HEK293 (cell line): ENCODE measurements at regions not wholly inside any gene's neighbourhood (a gene's known extent, or its start where the extent isn't known, plus 50 kb on each side); places are given as distances from the start of the nearest gene placed in this dataset.

Experiments used
- CTCF ChIA-PET: fragments of 350-600 bp; formaldehyde crosslinking; extraction: SDS; loops from one replicate; lab custom pipeline; 2021; ENCODE audit warnings: antibody characterized with exemption; lab: Yijun Ruan, JAX
- POLR2A ChIA-PET: fragments of 300-600 bp; formaldehyde crosslinking; extraction: SDS; loops from one replicate; lab custom pipeline; 2020; ENCODE audit warnings: antibody characterized with exemption, inconsistent platforms; lab: Yijun Ruan, JAX
- H3K27ac ChIP-seq: fragments of 200-500 bp; sonication (Bioruptor generic); 2 replicates; pipeline ENCODE4 v1.5.1; 2014; ENCODE audit warnings: low read depth, low read length, control low read depth, inconsistent platforms; ENCODE audit errors: extremely low read depth
- H3K36me3 ChIP-seq, 2 experiments: fragments of 200-500 bp in 1 of 2; sonication (Bioruptor generic) in 1 of 2; 1 replicate in 1 of 2; 2 replicates in 1 of 2; pipeline ENCODE4 v1.5.1; 2014 to 2017; ENCODE audit warnings: inconsistent platforms in 2 of 2, low read length in 2 of 2; ENCODE audit not compliant: control insufficient read depth in 2 of 2, insufficient read depth in 1 of 2
- H3K4me1 ChIP-seq: fragments of 200-500 bp; sonication (Bioruptor generic); 2 replicates; pipeline ENCODE4 v1.5.1; 2014; ENCODE audit warnings: mild to moderate bottlenecking, low read length, inconsistent platforms; ENCODE audit not compliant: control insufficient read depth, insufficient read depth
- H3K4me3 ChIP-seq: 2 replicates; pipeline ENCODE4 v1.5.1; 2011; ENCODE audit warnings: low read depth, mild to moderate bottlenecking, control low read depth, low read length, moderate library complexity
- H3K9me3 ChIP-seq: fragments of 200-500 bp; sonication (Bioruptor generic); 2 replicates; pipeline ENCODE4 v1.5.1; 2014; ENCODE audit warnings: low read depth, low read length, inconsistent platforms; ENCODE audit not compliant: control insufficient read depth, insufficient read depth
- HOXD13 ChIP-seq: sonication (generic); formaldehyde crosslinking; IDR thresholded peaks from 2 replicates; pipeline ENCODE4 v1.8.0; 2022; ENCODE audit warnings: missing genetic modification reagents, borderline replicate concordance
- IKZF3 ChIP-seq: fragments of 450-650 bp; IDR thresholded peaks from 2 replicates; pipeline ENCODE4 v1.5.0; 2018; ENCODE audit warnings: missing biosample characterization, mild to moderate bottlenecking, missing genetic modification characterization, moderate library complexity
- MYNN ChIP-seq: fragments of 450-650 bp; formaldehyde crosslinking; IDR thresholded peaks from 2 replicates; pipeline ENCODE4 v1.5.1; 2016; ENCODE audit warnings: missing biosample characterization, missing genetic modification characterization, borderline replicate concordance
- RBAK ChIP-seq: fragments of 450-650 bp; formaldehyde crosslinking; IDR thresholded peaks from 2 replicates; pipeline ENCODE4 v1.5.1; 2016; ENCODE audit warnings: missing biosample characterization, missing genetic modification characterization
- REPIN1 ChIP-seq: fragments of 450-650 bp; formaldehyde crosslinking; IDR thresholded peaks from 2 replicates; pipeline ENCODE4 v1.5.1; 2017; ENCODE audit warnings: missing biosample characterization, missing genetic modification characterization, low read depth
- SP3 ChIP-seq: fragments of 450-650 bp; formaldehyde crosslinking; IDR thresholded peaks from 2 replicates; pipeline ENCODE4 v1.5.1; 2016; ENCODE audit warnings: missing biosample characterization, missing genetic modification characterization
- SP7 ChIP-seq: fragments of 450-650 bp; formaldehyde crosslinking; IDR thresholded peaks from 2 replicates; pipeline ENCODE4 v1.5.1; 2016; ENCODE audit warnings: missing biosample characterization, missing genetic modification characterization
- ZBTB48 ChIP-seq: fragments of 450-650 bp; formaldehyde crosslinking; IDR thresholded peaks from 2 replicates; pipeline ENCODE4 v1.5.1; 2016; ENCODE audit warnings: missing biosample characterization, missing genetic modification characterization
- ZBTB8A ChIP-seq: fragments of 450-650 bp; formaldehyde crosslinking; IDR thresholded peaks from 2 replicates; pipeline ENCODE4 v1.5.1; 2016; ENCODE audit warnings: missing biosample characterization, missing genetic modification characterization
- ZFP37 ChIP-seq: fragments of 450-650 bp; formaldehyde crosslinking; IDR thresholded peaks from 2 replicates; pipeline ENCODE4 v1.5.1; 2016; ENCODE audit warnings: missing biosample characterization, missing genetic modification characterization
- ZFP41 ChIP-seq: fragments of 450-650 bp; formaldehyde crosslinking; IDR thresholded peaks from 2 replicates; pipeline ENCODE4 v1.5.1; 2016; ENCODE audit warnings: missing biosample characterization, missing genetic modification characterization, borderline replicate concordance
- ZNF114 ChIP-seq: fragments of 450-650 bp; formaldehyde crosslinking; IDR thresholded peaks from 2 replicates; pipeline ENCODE4 v1.5.0; 2017; ENCODE audit warnings: missing biosample characterization, missing genetic modification characterization
- ZNF121 ChIP-seq: fragments of 450-650 bp; formaldehyde crosslinking; IDR thresholded peaks from 2 replicates; pipeline ENCODE4 v1.5.1; 2016; ENCODE audit warnings: missing biosample characterization, missing genetic modification characterization
- ZNF146 ChIP-seq: fragments of 450-650 bp; formaldehyde crosslinking; IDR thresholded peaks from 2 replicates; pipeline ENCODE4 v1.5.1; 2016; ENCODE audit warnings: missing biosample characterization, missing genetic modification characterization
- ZNF169 ChIP-seq: fragments of 450-650 bp; formaldehyde crosslinking; IDR thresholded peaks from 2 replicates; pipeline ENCODE4 v1.5.1; 2016; ENCODE audit warnings: missing biosample characterization, missing genetic modification characterization
- ZNF202 ChIP-seq: fragments of 450-650 bp; formaldehyde crosslinking; IDR thresholded peaks from 2 replicates; pipeline ENCODE4 v1.5.1; 2016; ENCODE audit warnings: missing biosample characterization, missing genetic modification characterization, borderline replicate concordance
- ZNF211 ChIP-seq: fragments of 450-650 bp; formaldehyde crosslinking; IDR thresholded peaks from 2 replicates; pipeline ENCODE4 v1.5.1; 2016; ENCODE audit warnings: low read depth, missing biosample characterization, missing genetic modification characterization
- ZNF239 ChIP-seq: fragments of 450-650 bp; formaldehyde crosslinking; IDR thresholded peaks from 2 replicates; pipeline ENCODE4 v1.5.1; 2016; ENCODE audit warnings: missing biosample characterization, missing genetic modification characterization
- ZNF350 ChIP-seq: fragments of 450-650 bp; formaldehyde crosslinking; IDR thresholded peaks from 2 replicates; pipeline ENCODE4 v1.5.0; 2017; ENCODE audit warnings: missing biosample characterization, mild to moderate bottlenecking, missing genetic modification characterization
- ZNF354C ChIP-seq: fragments of 450-650 bp; formaldehyde crosslinking; IDR thresholded peaks from 2 replicates; pipeline ENCODE4 v1.5.1; 2016; ENCODE audit warnings: missing biosample characterization, missing genetic modification characterization, low read depth, borderline replicate concordance
- ZNF37A ChIP-seq: fragments of 450-650 bp; IDR thresholded peaks from 2 replicates; pipeline ENCODE4 v1.5.1; 2018; ENCODE audit warnings: missing biosample characterization, missing genetic modification characterization
- ZNF558 ChIP-seq: fragments of 450-650 bp; formaldehyde crosslinking; IDR thresholded peaks from 2 replicates; pipeline ENCODE4 v1.5.1; 2016; ENCODE audit warnings: missing biosample characterization, missing genetic modification characterization
- ZNF623 ChIP-seq: fragments of 450-650 bp; formaldehyde crosslinking; IDR thresholded peaks from 2 replicates; pipeline ENCODE4 v1.5.1; 2016; ENCODE audit warnings: missing biosample characterization, missing genetic modification characterization
- ZNF629 ChIP-seq: fragments of 450-650 bp; formaldehyde crosslinking; IDR thresholded peaks from 2 replicates; pipeline ENCODE4 v1.5.1; 2017; ENCODE audit warnings: missing biosample characterization, missing genetic modification characterization
- ZNF670 ChIP-seq: fragments of 450-650 bp; formaldehyde crosslinking; IDR thresholded peaks from 2 replicates; pipeline ENCODE4 v1.5.1; 2016; ENCODE audit warnings: missing biosample characterization, missing genetic modification characterization, low read depth
- ZNF768 ChIP-seq: fragments of 450-650 bp; formaldehyde crosslinking; IDR thresholded peaks from 2 replicates; pipeline ENCODE4 v1.5.1; 2018; ENCODE audit warnings: missing biosample characterization, mild to moderate bottlenecking, missing genetic modification characterization
- ZNF785 ChIP-seq: fragments of 450-650 bp; formaldehyde crosslinking; IDR thresholded peaks from 2 replicates; pipeline ENCODE4 v1.5.1; 2016; ENCODE audit warnings: missing biosample characterization, missing genetic modification characterization
- TF ChIP-seq, protein P1 (sequence below): fragments of 450-650 bp; IDR thresholded peaks from 2 replicates; pipeline ENCODE4 v1.5.1; 2018; ENCODE audit warnings: missing biosample characterization, missing genetic modification characterization
- TF ChIP-seq, protein P2 (sequence below): fragments of 450-650 bp; formaldehyde crosslinking; IDR thresholded peaks from 2 replicates; pipeline ENCODE4 v1.5.1; 2016; ENCODE audit warnings: missing biosample characterization, missing genetic modification characterization
- TF ChIP-seq, protein P3 (sequence below): fragments of 450-650 bp; formaldehyde crosslinking; IDR thresholded peaks from 2 replicates; pipeline ENCODE4 v1.5.1; 2017; ENCODE audit warnings: missing biosample characterization, mild to moderate bottlenecking, missing genetic modification characterization, moderate library complexity
- TF ChIP-seq, protein P4 (sequence below): fragments of 450-650 bp; formaldehyde crosslinking; IDR thresholded peaks from 2 replicates; pipeline ENCODE4 v1.5.1; 2017; ENCODE audit warnings: missing biosample characterization, missing genetic modification characterization

DNA sequence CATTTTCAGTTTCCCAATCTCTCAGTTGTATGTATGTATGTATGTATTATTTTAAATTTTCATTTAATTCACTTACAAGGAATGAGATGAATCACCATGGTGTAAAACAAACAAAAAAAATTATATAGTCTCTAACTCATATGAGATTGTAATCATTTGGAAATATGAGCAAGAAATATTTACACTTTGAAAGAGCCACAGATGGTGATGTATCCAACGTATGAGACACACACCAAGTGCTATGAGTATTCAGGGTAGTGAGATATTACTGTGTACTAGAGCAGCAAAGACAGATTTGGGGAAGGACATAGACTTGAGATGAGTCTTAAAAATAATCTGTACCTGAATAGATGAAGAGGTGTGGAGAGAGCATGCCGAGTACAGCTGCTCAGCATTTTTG is 1154.4 kb downstream of the RAPGEF2 start:
- CTCF ChIA-PET = no interaction called here
- H3K36me3 ChIP-seq = no peaks in the 10 kb centered on the region
- H3K27ac ChIP-seq = no peak overlapping the region
- no peaks in the 10 kb centered on the region for H3K9me3 ChIP-seq
- TF ChIP-seq, protein P1, sequence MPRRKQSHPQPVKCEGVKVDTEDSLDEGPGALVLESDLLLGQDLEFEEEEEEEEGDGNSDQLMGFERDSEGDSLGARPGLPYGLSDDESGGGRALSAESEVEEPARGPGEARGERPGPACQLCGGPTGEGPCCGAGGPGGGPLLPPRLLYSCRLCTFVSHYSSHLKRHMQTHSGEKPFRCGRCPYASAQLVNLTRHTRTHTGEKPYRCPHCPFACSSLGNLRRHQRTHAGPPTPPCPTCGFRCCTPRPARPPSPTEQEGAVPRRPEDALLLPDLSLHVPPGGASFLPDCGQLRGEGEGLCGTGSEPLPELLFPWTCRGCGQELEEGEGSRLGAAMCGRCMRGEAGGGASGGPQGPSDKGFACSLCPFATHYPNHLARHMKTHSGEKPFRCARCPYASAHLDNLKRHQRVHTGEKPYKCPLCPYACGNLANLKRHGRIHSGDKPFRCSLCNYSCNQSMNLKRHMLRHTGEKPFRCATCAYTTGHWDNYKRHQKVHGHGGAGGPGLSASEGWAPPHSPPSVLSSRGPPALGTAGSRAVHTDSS (tag by site-specific recombination) = no peak
- TF ChIP-seq IKZF3 (no peak), SP3 (tag by site-specific recombination) (no peak), MYNN (tag by site-specific recombination) (no peak), RBAK (no peak), ZNF785 (no peak), ZNF629 (tag by site-specific recombination) (no peak), ZNF211 (tag by site-specific recombination) (no peak), ZNF623 (tag by site-specific recombination) (no peak), ZBTB48 (tag by site-specific recombination) (no peak), ZNF670 (tag by site-specific recombination) (no peak), ZNF354C (tag by site-specific recombination) (no peak), ZNF202 (tag by site-specific recombination) (no peak), ZNF350 (tag by site-specific recombination) (no peak), ZNF239 (tag by site-specific recombination) (no peak)
- TF ChIP-seq, protein P2, sequence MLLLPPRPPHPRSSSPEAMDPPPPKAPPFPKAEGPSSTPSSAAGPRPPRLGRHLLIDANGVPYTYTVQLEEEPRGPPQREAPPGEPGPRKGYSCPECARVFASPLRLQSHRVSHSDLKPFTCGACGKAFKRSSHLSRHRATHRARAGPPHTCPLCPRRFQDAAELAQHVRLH (tag by site-specific recombination) = no peak
- TF ChIP-seq, protein P3, sequence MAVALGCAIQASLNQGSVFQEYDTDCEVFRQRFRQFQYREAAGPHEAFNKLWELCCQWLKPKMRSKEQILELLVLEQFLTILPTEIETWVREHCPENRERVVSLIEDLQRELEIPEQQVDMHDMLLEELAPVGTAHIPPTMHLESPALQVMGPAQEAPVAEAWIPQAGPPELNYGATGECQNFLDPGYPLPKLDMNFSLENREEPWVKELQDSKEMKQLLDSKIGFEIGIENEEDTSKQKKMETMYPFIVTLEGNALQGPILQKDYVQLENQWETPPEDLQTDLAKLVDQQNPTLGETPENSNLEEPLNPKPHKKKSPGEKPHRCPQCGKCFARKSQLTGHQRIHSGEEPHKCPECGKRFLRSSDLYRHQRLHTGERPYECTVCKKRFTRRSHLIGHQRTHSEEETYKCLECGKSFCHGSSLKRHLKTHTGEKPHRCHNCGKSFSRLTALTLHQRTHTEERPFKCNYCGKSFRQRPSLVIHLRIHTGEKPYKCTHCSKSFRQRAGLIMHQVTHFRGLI (tag by site-specific recombination) = no peak
- TF ChIP-seq, protein P4, sequence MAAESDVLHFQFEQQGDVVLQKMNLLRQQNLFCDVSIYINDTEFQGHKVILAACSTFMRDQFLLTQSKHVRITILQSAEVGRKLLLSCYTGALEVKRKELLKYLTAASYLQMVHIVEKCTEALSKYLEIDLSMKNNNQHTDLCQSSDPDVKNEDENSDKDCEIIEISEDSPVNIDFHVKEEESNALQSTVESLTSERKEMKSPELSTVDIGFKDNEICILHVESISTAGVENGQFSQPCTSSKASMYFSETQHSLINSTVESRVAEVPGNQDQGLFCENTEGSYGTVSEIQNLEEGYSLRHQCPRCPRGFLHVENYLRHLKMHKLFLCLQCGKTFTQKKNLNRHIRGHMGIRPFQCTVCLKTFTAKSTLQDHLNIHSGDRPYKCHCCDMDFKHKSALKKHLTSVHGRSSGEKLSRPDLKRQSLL (tag by site-specific recombination) = no peak
- no peak overlapping the region for H3K4me3 ChIP-seq
- POLR2A ChIA-PET = no interaction called here
- no peaks in the 10 kb centered on the region for H3K4me1 ChIP-seq

DNA sequence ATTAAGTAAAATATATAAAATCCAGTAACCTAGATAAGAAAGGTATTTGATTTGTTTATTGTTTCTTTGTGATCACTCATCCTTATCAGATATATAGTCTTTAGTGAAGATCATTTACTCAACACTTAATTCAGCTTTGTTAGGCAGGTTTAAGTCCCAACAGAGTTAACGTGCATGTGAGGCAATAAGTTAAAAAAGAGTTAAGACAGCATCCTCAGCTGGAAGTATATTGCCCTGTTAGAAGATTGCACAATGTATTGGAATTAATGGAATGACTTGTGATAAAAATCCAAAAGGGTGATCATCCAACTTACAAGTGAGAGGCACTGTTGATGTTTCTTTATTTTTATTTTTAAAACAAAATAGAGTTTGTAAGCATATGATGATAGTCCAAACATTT is 1162.1 kb downstream of the RAPGEF2 start:
- Histone ChIP-seq H3K4me3 (no peak overlapping the region), H3K4me1 (no peaks in the 10 kb centered on the region), H3K27ac (no peak overlapping the region), H3K36me3 (no peaks in the 10 kb centered on the region), H3K9me3 (no peaks in the 10 kb centered on the region)
- TF ChIP-seq ZNF169 (tag by site-specific recombination) = no peak
- TF ChIP-seq ZNF37A (tag by site-specific recombination) = no peak
- TF ChIP-seq ZNF768 (tag by site-specific recombination) = no peak
- TF ChIP-seq ZBTB48 (tag by site-specific recombination) = no peak
- TF ChIP-seq REPIN1 (tag by site-specific recombination) = no peak
- no peak for TF ChIP-seq ZNF114 (tag by site-specific recombination)
- TF ChIP-seq ZNF558 (tag by site-specific recombination) = no peak
- no peak for TF ChIP-seq ZFP41 (tag by site-specific recombination)
- TF ChIP-seq ZFP37 = no peak
- TF ChIP-seq ZNF121 (tag by site-specific recombination) = no peak
- TF ChIP-seq HOXD13 = no peak
- TF ChIP-seq SP7 (tag by site-specific recombination) = no peak
- no peak for TF ChIP-seq ZNF146 (tag by site-specific recombination)
- TF ChIP-seq, protein P4 (tag by site-specific recombination) = no peak
- TF ChIP-seq ZBTB8A (tag by site-specific recombination) = no peak
- CTCF ChIA-PET = no interaction called here
- POLR2A ChIA-PET = no interaction called here
